ENCODE measurements at regions not wholly inside any gene's neighbourhood (a gene's known extent, or its start where the extent isn't known, plus 50 kb on each side); places are given as distances from the start of the nearest gene placed in this dataset.

GRCh38 chr19:27740396-27740795, 1472.6 kb downstream of the UQCRFS1 start:
- no peak for TF ChIP-seq CTCF (IDR thresholded peaks at IDR 0.05)
- TF ChIP-seq POLR2A (IDR thresholded peaks at IDR 0.05) = no peak
